Smooth muscle cell (in vitro differentiated cells): ENCODE measurements at regions not wholly inside any gene's neighbourhood (a gene's known extent, or its start where the extent isn't known, plus 50 kb on each side); places are given as distances from the start of the nearest gene placed in this dataset.

Experiments
- DNase-seq: peaks from one replicate; lab custom pipeline; 2025; ENCODE audit not compliant: unreplicated experiment; lab: John Stamatoyannopoulos, UW
- H2AFZ ChIP-seq: fragments of 200-600 bp; sonication (generic); 2 replicates; pipeline ENCODE4 v1.6.0; 2016; ENCODE audit warnings: antibody characterized with exemption, low read depth, mild to moderate bottlenecking
- H3F3A ChIP-seq: fragments of 200-600 bp; sonication (generic); 2 replicates; pipeline ENCODE4 v1.6.0; 2017; ENCODE audit warnings: antibody characterized with exemption, low read depth
- H3K27ac ChIP-seq: fragments of 200-600 bp; sonication (generic); 2 replicates; pipeline ENCODE4 v1.5.1; 2016; ENCODE audit warnings: low read depth, mild to moderate bottlenecking
- H3K27me3 ChIP-seq: fragments of 200-600 bp; sonication (generic); 2 replicates; pipeline ENCODE4 v1.6.1; 2016; ENCODE audit warnings: low read depth, mild to moderate bottlenecking
- H3K36me3 ChIP-seq: fragments of 200-600 bp; sonication (generic); 2 replicates; pipeline ENCODE4 v1.5.1; 2016; ENCODE audit warnings: low read depth
- H3K4me1 ChIP-seq: fragments of 200-600 bp; sonication (generic); 2 replicates; pipeline ENCODE4 v1.5.1; 2016; ENCODE audit warnings: low read depth
- H3K4me2 ChIP-seq: fragments of 200-600 bp; sonication (generic); 2 replicates; pipeline ENCODE4 v1.6.0; 2016; ENCODE audit warnings: mild to moderate bottlenecking
- H3K4me3 ChIP-seq: fragments of 200-600 bp; sonication (generic); 2 replicates; pipeline ENCODE4 v1.5.1; 2016; ENCODE audit warnings: mild to moderate bottlenecking
- H3K79me2 ChIP-seq: fragments of 200-600 bp; sonication (generic); 2 replicates; pipeline ENCODE4 v1.6.0; 2016; ENCODE audit warnings: low read depth, mild to moderate bottlenecking
- H3K9ac ChIP-seq: fragments of 200-600 bp; sonication (generic); 2 replicates; pipeline ENCODE4 v1.6.0; 2016; ENCODE audit warnings: low read depth
- H3K9me3 ChIP-seq: fragments of 200-600 bp; sonication (generic); replicated peaks from 2 replicates; pipeline ENCODE4 v1.5.1; 2016; ENCODE audit warnings: low read depth
- H4K20me1 ChIP-seq: fragments of 200-600 bp; sonication (generic); 2 replicates; pipeline ENCODE4 v1.6.0; 2016; ENCODE audit warnings: low read depth
- CTCF ChIP-seq: fragments of 200-600 bp; sonication (generic); IDR thresholded peaks from 2 replicates; pipeline ENCODE4 v1.5.1; 2017; ENCODE audit warnings: borderline replicate concordance, mild to moderate bottlenecking, antibody characterized with exemption; ENCODE audit not compliant: insufficient read depth, poor library complexity, severe bottlenecking
- WGBS: methylation state at CpG from one replicate; pipeline ENCODE4 v1.1.7; 2016; ENCODE audit warnings: low lambda C conversion rate; 5-methylcytosine and 5-hydroxymethylcytosine counted together

GRCh38 chr3:68342426-68342825 lies 589.9 kb downstream of the TAFA4 start:
- H4K20me1 ChIP-seq, result no peaks in the 10 kb centered on the region
- DNase-seq, result no peak
- no peak overlapping the region for H3K4me2 ChIP-seq
- no peaks in the 10 kb centered on the region for H3F3A ChIP-seq
- no peak overlapping the region for H3K27ac ChIP-seq
- TF ChIP-seq CTCF, result no peak
- no peak overlapping the region for H2AFZ ChIP-seq
- H3K36me3 ChIP-seq, result no peaks in the 10 kb centered on the region
- H3K27me3 ChIP-seq, result no peaks in the 10 kb centered on the region
- H3K79me2 ChIP-seq, result no peaks in the 10 kb centered on the region
- H3K4me1 ChIP-seq, result no peaks in the 10 kb centered on the region
- WGBS, result 89% methylated on average over 5 of the region's 5 CpGs
- H3K9me3 ChIP-seq, result no peaks in the 10 kb centered on the region
- no peak overlapping the region for H3K4me3 ChIP-seq
- H3K9ac ChIP-seq, result no peak overlapping the region

GRCh38 chr3:68336042-68336441 lies 596.3 kb downstream of the TAFA4 start:
- TF ChIP-seq CTCF, result no peak
- Histone ChIP-seq H3K27ac (no peak overlapping the region), H3K79me2 (no peaks in the 10 kb centered on the region), H3K27me3 (no peaks in the 10 kb centered on the region), H3K36me3 (no peaks in the 10 kb centered on the region), H3K9me3 (no peaks in the 10 kb centered on the region), H3K4me2 (no peak overlapping the region), H4K20me1 (no peaks in the 10 kb centered on the region), H3K9ac (no peak overlapping the region), H2AFZ (no peak overlapping the region), H3K4me3 (no peak overlapping the region), H3K4me1 (no peaks in the 10 kb centered on the region), H3F3A (no peaks in the 10 kb centered on the region)
- WGBS, result 81% methylated on average over 1 of the region's 1 CpG
- DNase-seq, result no peak

GRCh38 chr3:68334367-68334986 lies 597.9 kb downstream of the TAFA4 start:
- no peak overlapping the region for H3K4me3 ChIP-seq
- H3K9me3 ChIP-seq, result no peaks in the 10 kb centered on the region
- H3K9ac ChIP-seq, result no peak overlapping the region
- no peak overlapping the region for H3K4me2 ChIP-seq
- H3K36me3 ChIP-seq, result no peaks in the 10 kb centered on the region
- WGBS, result 90% methylated on average over 4 of the region's 4 CpGs
- H3K27ac ChIP-seq, result no peak overlapping the region
- H4K20me1 ChIP-seq, result no peaks in the 10 kb centered on the region
- H2AFZ ChIP-seq, result no peak overlapping the region
- no peaks in the 10 kb centered on the region for H3K27me3 ChIP-seq
- no peaks in the 10 kb centered on the region for H3K79me2 ChIP-seq
- no peaks in the 10 kb centered on the region for H3F3A ChIP-seq
- H3K4me1 ChIP-seq, result no peaks in the 10 kb centered on the region
- no peak for DNase-seq
- no peak for TF ChIP-seq CTCF

GRCh38 chr3:68328049-68328448 lies 604.3 kb downstream of the TAFA4 start:
- WGBS, result 76% methylated on average over 3 of the region's 3 CpGs
- Histone ChIP-seq H3K4me2 (no peak overlapping the region), H3K36me3 (no peaks in the 10 kb centered on the region), H3K27me3 (no peaks in the 10 kb centered on the region), H3K9me3 (no peaks in the 10 kb centered on the region), H3K27ac (no peak overlapping the region), H3K4me1 (no peaks in the 10 kb centered on the region), H2AFZ (peak overlapping the region; percentile 64), H3F3A (no peaks in the 10 kb centered on the region), H3K79me2 (no peaks in the 10 kb centered on the region), H3K9ac (no peak overlapping the region), H4K20me1 (no peaks in the 10 kb centered on the region), H3K4me3 (no peak overlapping the region)
- TF ChIP-seq CTCF, result no peak
- no peak for DNase-seq
